Erythroblast (primary cell): ENCODE measurements at regions not wholly inside any gene's neighbourhood (a gene's known extent, or its start where the extent isn't known, plus 50 kb on each side); places are given as distances from the start of the nearest gene placed in this dataset.

ENCODE experiments used
- GATA1 ChIP-seq: IDR thresholded peaks from 2 replicates; pipeline ENCODE4 v1.6.1; 2011; ENCODE audit warnings: low read depth, mild to moderate bottlenecking, control low read depth, low read length, moderate library complexity
- POLR2A ChIP-seq: IDR thresholded peaks from 2 replicates; pipeline ENCODE4 v1.6.1; 2011; ENCODE audit warnings: mild to moderate bottlenecking, low read length

DNA sequence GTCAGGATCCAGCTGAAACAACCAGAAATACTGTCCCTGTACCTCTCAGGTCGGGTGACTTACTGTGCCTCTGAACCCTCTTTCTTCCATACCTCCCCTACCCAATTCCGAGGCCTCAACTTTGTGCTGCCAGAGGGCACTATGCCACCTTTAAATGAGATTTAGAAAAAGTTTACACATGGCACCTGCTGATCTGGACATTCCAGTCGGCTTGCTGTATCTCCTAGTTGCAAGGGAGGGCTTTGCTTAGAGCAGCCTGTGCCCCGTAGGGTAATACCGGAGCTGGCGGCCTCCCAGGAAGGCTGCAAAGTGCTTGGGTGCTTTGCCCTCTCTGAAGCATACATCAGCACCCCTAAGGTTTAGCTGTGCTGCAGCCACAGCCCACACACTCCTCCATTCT, 306.0 kb upstream of the RBFOX1 start:
- TF ChIP-seq POLR2A, result no peak
- TF ChIP-seq GATA1, result no peak
